GM21576 (cell line): ENCODE measurements at regions not wholly inside any gene's neighbourhood (a gene's known extent, or its start where the extent isn't known, plus 50 kb on each side); places are given as distances from the start of the nearest gene placed in this dataset.

ENCODE experiments used
- ATAC-seq: cut with Tn5 transposase; IDR thresholded peaks from one replicate; pipeline ENCODE4 v1.9.1; 2021; ENCODE audit warnings: mild to moderate bottlenecking, moderate library complexity; ENCODE audit not compliant: unreplicated experiment

DNA sequence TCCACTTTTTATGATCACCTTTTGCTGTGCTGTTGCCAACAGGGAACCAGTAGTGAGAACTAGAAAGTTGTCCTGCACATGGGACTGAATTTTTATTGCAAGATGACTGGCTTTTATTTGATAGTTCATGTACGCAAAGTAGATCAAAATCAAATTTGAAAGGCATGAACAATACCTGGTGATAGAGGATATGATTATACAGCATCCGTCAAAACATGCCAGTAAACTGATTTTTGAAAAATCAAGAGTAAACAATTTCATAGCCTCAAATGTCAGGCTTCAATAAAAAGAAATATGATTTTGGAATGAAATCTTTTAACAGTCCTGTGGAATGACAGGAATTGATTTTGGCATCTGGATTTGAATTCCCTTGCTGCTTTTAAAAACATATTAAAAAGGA lies 219.6 kb upstream of the LRRN1 start:
- no peak for ATAC-seq

DNA sequence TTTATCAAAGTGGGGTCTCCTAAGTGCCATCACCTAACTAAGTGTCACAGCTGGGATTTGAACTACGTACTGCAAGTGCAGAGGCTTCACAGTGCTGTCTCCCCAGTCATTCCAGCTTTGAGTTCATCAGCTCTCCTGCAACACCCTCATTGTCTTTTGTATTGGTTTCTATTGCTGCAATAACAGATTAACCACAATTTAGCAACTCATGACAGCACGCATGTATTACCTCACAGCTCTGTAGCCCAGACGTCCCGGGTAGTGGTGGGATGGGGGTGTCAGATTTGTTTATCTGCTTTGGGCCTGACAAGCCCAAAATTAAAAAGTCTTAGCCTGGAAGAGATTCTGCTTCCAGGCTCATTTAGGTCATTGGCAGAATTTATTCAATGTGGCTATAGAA lies 220.5 kb upstream of the LRRN1 start:
- no peak for ATAC-seq

DNA sequence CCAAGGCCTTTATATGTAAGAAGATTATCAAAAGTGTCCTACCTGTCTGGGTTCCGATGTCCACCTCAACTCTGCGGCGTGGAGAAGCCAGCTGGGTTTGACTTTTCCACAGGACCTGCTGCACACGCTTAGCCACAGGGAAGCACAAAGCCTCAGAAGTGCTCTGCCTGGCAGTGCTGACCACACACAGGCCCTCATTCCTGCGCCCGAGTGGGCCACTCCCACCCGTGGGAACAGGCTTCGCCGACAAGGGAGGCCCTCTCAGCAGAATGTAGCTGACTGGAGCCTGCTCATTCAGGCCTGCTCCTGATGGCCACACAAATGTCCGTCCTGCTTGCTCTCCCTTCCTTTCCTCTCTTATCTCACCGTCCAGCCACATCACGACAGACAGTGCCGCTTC lies 221.4 kb upstream of the LRRN1 start:
- no peak for ATAC-seq

DNA sequence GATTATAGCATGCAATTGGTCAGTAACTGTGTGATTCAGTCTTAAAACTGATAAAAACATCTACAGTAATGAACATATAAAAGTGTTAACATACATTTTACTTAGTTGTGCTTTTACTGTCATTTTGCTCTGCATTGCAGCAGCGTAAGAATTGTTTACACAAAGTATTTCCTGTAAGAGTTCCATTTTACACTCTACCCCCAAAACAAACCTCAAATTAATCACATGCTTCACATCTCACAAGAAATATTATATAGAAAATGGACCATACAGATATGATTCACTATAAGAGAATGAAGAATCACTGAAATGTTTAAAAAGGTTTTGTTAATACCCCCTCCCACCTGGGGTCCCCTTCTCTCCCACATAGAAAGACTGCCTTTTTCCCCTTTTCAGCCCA lies 225.9 kb upstream of the LRRN1 start:
- ATAC-seq, result no peak

DNA sequence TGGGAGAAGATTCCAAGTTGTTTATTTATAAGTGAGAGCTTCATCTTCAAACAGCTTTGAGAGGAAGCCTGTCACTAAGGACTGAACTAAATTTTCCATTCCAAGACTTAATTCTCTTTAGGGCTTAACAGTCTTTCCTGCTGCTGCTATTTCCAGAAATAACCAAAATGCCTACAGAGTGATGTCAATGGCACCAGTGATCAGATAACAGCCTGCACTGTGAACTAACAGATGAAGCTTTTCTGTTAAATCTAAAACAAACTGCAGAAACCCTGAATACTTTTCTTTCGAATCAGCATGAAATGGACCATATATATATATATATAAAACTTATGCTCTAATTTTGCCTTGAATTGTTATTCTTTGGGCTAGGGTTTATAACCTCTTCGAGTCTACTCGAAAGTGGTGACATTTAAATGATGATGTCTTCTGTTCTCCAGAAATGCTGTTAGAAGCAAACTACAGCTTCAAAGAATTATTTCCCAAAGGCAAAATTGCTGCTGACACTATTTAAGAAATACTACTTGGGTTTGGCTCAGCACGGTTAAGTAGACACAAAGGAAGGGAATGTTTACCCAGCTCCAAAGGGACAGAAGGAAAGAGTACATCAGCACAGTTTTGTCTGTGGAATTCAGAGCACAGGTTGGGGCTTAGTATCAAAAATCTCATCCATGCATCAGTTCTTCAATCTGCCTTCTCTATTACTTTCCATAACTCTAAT lies 238.5 kb upstream of the LRRN1 start:
- no peak for ATAC-seq

GRCh38 chr3:3559786-3560185 lies 239.4 kb upstream of the LRRN1 start:
- no peak for ATAC-seq

GRCh38 chr3:3556078-3556477 lies 243.2 kb upstream of the LRRN1 start:
- no peak for ATAC-seq

DNA sequence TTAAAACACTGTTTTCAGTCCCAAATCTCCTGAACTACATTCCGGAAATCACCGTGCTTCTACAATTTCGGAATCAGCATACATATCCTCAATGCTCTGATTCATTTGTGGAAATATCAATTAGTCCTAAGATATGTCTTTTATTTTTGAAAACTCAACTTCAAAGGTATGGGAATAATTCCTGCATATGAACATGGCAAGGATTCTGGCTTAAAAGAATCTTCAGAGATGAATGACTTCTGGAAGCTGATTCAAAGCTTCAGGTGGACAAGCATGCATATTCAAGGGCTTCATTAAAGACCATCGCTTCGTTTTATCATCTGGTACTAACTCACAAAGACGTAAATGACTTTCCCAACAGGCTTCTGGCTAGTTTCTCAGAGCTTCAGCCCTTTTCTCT lies 246.0 kb upstream of the LRRN1 start:
- no peak for ATAC-seq

- no peak for ATAC-seq
These were observed 246.5 kb upstream of the LRRN1 start for GRCh38 chr3:3552761-3553160.

- ATAC-seq, result no peak
These were observed 247.2 kb upstream of the LRRN1 start for GRCh38 chr3:3551981-3552380.

DNA sequence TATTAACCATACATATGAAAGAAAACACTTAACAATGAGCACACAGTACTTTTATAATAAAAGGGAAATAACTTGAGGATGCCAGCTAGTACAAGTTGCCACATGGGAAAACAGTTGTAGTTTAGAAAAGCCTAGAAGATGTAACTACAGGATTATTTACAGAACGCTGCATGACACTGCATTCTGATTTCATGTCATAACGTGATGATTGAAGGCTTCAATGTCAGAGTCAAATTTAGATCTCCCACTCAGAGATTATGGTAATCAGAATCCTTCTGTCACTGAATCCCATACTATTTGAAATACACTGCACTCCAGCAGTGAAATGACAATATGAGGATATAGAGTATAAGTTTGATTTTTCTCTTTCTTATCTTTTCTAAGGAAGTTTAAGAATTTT lies 253.9 kb upstream of the LRRN1 start:
- no peak for ATAC-seq

DNA sequence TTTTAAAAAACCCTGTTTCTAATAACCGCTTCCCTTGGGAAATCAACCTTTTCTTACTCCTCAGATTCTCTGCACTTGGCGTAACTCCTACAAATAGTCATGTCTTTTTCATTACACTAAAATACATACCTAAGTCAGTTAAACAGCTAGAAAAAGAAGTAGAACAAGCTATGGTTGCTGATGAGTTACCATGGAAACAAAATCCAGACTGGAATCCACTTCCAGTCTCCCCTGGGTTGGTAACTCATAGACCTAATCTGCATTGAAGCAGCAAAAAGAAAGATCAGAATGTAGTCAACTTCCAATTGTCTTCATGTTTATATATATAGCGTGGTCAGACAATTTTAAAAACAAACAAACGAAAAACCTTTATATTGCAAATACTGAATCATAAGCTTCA lies 260.8 kb upstream of the LRRN1 start:
- ATAC-seq, result no peak

GRCh38 chr3:3532508-3532907 lies 266.7 kb upstream of the LRRN1 start:
- no peak for ATAC-seq

DNA sequence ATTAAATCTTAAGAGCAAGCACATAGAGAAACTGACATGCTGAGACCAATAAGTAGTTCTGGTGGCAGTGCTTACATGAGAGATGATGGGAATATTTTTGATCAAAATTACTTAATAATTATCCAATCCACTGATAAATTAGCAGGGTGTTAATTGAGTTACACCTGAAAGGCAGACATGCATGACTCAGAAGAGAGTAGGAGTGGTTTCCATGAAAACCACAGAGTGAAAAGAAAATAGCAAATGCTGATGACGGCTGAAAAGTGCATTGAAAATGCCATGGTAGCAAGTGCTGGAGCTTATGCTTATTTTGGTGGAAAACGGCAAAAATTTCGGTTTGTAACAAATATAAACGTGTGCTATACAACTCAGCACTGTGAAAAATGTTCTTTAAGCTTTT lies 267.8 kb upstream of the LRRN1 start:
- ATAC-seq, result no peak

- ATAC-seq, result no peak
These were observed 280.0 kb upstream of the LRRN1 start for GRCh38 chr3:3519266-3519665.

DNA sequence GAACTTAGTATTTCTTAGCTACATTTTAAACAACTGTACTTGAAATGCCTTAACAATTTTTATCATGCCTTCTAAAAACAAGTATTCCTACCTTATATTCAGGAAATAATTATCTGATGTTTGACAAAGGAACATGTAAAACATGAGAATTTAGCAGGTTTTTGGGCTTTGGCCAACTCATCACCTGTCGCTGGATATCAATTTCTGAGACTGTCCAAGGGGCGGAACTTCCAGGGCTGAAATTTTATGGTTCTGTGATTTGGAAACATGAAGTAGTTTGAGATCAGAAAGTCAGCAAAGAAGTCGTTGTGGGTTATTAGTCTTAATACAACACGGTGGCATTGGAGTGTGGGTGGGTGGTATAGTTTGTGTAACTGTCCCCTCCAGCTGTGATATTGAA lies 282.2 kb upstream of the LRRN1 start:
- no peak for ATAC-seq

- ATAC-seq, result no peak
These were observed 282.8 kb upstream of the LRRN1 start for GRCh38 chr3:3516384-3516783.

GRCh38 chr3:3509665-3510064 lies 289.6 kb upstream of the LRRN1 start:
- no peak for ATAC-seq

GRCh38 chr3:3504686-3505085 lies 294.5 kb upstream of the LRRN1 start:
- ATAC-seq, result no peak

- ATAC-seq, result no peak
These were observed 295.8 kb upstream of the LRRN1 start for GRCh38 chr3:3503411-3503810.

DNA sequence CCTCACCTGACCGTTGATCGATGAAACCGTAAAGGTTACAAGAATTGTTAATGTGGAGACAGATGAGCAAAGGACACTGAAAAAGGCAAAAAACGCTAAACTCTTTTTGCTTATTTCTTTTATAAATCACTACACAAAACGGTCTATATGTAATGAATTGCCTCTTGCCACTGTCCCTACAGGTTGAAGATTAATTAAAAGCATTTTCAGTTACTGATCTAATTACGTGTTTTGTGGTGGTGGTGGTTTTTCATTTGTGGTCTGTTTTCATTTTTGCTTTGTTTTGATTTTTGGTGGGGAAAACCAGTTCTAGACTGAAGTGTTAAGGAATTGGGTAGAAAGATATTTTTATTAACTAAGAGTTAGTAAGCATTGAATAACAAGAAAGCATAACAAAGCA lies 299.2 kb upstream of the LRRN1 start:
- ATAC-seq, result no peak

DNA sequence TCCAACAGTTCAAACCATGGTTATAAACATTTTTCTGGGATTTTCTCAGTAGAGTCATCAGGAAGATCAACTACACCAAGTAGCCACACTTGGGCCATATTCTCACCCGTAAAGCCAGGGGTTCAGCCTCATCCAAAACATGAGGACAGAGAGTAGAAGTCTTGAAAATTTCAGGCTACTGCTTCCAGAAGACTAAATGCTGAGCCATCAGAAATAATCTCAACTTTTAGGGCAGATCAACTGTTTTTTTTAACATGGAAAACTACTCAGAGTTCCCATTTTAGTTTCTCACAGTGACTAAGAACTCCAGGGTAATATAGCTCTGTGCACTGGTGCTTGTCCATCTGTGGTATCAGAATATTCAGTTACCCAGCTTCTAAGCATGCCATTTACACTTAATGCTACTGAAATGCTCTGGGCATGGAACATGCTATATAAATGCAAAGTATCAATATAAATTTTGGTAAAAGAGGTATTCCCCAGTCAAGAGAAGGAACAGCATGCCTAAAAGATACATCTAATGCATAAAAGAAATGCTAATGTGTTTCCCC lies 300.1 kb upstream of the LRRN1 start:
- ATAC-seq, result no peak

GRCh38 chr3:3495611-3496010 lies 303.6 kb upstream of the LRRN1 start:
- no peak for ATAC-seq
